Skin epidermis (tissue), 12 donors: ENCODE measurements at regions not wholly inside any gene's neighbourhood (a gene's known extent, or its start where the extent isn't known, plus 50 kb on each side); places are given as distances from the start of the nearest gene placed in this dataset.

Source experiments
- H3K27ac ChIP-seq, 21 experiments: fragments of 200-600 bp; sonication (generic) in 11 of 21; one replicate each; pipeline ENCODE4 v1.5.0; 2020; ENCODE audit warnings: mild to moderate bottlenecking in 3 of 21, inconsistent platforms in 2 of 21, moderate library complexity in 2 of 21
- H3K4me3 ChIP-seq, 7 experiments: fragments of 200-600 bp; sonication (generic) in 2 of 7; one replicate each; pipeline ENCODE4 v1.5.0; 2020; ENCODE audit warnings: inconsistent platforms in 2 of 7, mild to moderate bottlenecking in 2 of 7, moderate library complexity in 1 of 7

GRCh38 chr5:125176005-125176390 is 429.6 kb upstream of the ZNF608 start:
- Histone ChIP-seq H3K27ac (no peak overlapping the region), H3K4me3 (no peak overlapping the region)

- H3K27ac ChIP-seq, result no peak overlapping the region
- H3K4me3 ChIP-seq, result no peak overlapping the region
These were observed 430.9 kb upstream of the ZNF608 start for GRCh38 chr5:125177340-125177739.

- no peak overlapping the region for H3K4me3 ChIP-seq
These were observed 433.2 kb upstream of the ZNF608 start for GRCh38 chr5:125179612-125180011.

GRCh38 chr5:125180231-125180829 is 433.9 kb upstream of the ZNF608 start:
- no peak overlapping the region for H3K27ac ChIP-seq
- H3K4me3 ChIP-seq, result no peak overlapping the region

More at GRCh38 chr5:125179612-125180011, 433.2 kb upstream of the ZNF608 start:
- no peak overlapping the region for H3K27ac ChIP-seq

- Histone ChIP-seq H3K27ac (no peak overlapping the region), H3K4me3 (no peak overlapping the region)
These were observed 434.7 kb upstream of the ZNF608 start for GRCh38 chr5:125181159-125181558.

GRCh38 chr5:125181955-125182354 is 435.5 kb upstream of the ZNF608 start:
- Histone ChIP-seq H3K4me3 (no peak overlapping the region), H3K27ac (no peak overlapping the region)

- Histone ChIP-seq H3K4me3 (no peak overlapping the region), H3K27ac (no peak overlapping the region)
These were observed 439.3 kb upstream of the ZNF608 start for GRCh38 chr5:125185740-125186139.

- Histone ChIP-seq H3K27ac (no peak overlapping the region), H3K4me3 (no peak overlapping the region)
These were observed 440.5 kb upstream of the ZNF608 start for GRCh38 chr5:125186911-125187375.

GRCh38 chr5:125189531-125189941 is 443.1 kb upstream of the ZNF608 start:
- no peak overlapping the region for H3K27ac ChIP-seq
- H3K4me3 ChIP-seq, result no peak overlapping the region

- H3K4me3 ChIP-seq, result no peak overlapping the region
- H3K27ac ChIP-seq, result no peak overlapping the region
These were observed 444.0 kb upstream of the ZNF608 start for GRCh38 chr5:125190232-125191087.

- no peak overlapping the region for H3K27ac ChIP-seq
- H3K4me3 ChIP-seq, result no peak overlapping the region
These were observed 448.4 kb upstream of the ZNF608 start for GRCh38 chr5:125194883-125195282.

GRCh38 chr5:125196481-125197111 is 450.2 kb upstream of the ZNF608 start:
- no peak overlapping the region for H3K4me3 ChIP-seq
- no peak overlapping the region for H3K27ac ChIP-seq

GRCh38 chr5:125197321-125197720 is 450.9 kb upstream of the ZNF608 start:
- no peak overlapping the region for H3K4me3 ChIP-seq
- no peak overlapping the region for H3K27ac ChIP-seq

- Histone ChIP-seq H3K4me3 (no peak overlapping the region), H3K27ac (no peak overlapping the region)
These were observed 452.0 kb upstream of the ZNF608 start for GRCh38 chr5:125198270-125198974.

GRCh38 chr5:125199373-125199772 is 452.9 kb upstream of the ZNF608 start:
- no peak overlapping the region for H3K27ac ChIP-seq
- no peak overlapping the region for H3K4me3 ChIP-seq

GRCh38 chr5:125199968-125200865 is 453.8 kb upstream of the ZNF608 start:
- Histone ChIP-seq H3K27ac (no peak overlapping the region), H3K4me3 (peak overlapping the region in 2 of 7 experiments; percentile 6 to 11)

- no peak overlapping the region for H3K27ac ChIP-seq
- peak overlapping the region in 2 of 7 experiments; percentile 6 to 11 for H3K4me3 ChIP-seq
These were observed 454.5 kb upstream of the ZNF608 start for GRCh38 chr5:125200866-125201373.

GRCh38 chr5:125201446-125202052 is 455.1 kb upstream of the ZNF608 start:
- H3K27ac ChIP-seq, result no peak overlapping the region
- no peak overlapping the region for H3K4me3 ChIP-seq

GRCh38 chr5:125202353-125202752 is 455.9 kb upstream of the ZNF608 start:
- Histone ChIP-seq H3K4me3 (no peak overlapping the region), H3K27ac (no peak overlapping the region)
